GM19395 (cell line): ENCODE measurements at regions not wholly inside any gene's neighbourhood (a gene's known extent, or its start where the extent isn't known, plus 50 kb on each side); places are given as distances from the start of the nearest gene placed in this dataset.
"Not testable (repeated sequence)": the region's sequence is repeated elsewhere in the genome, so short reads cannot be mapped to it uniquely, and the experiment has no call there.

Experiments used
- ATAC-seq: cut with Tn5 transposase; IDR thresholded peaks from one replicate; pipeline ENCODE4 v1.9.1; 2021; ENCODE audit warnings: mild to moderate bottlenecking, moderate library complexity; ENCODE audit not compliant: unreplicated experiment

DNA sequence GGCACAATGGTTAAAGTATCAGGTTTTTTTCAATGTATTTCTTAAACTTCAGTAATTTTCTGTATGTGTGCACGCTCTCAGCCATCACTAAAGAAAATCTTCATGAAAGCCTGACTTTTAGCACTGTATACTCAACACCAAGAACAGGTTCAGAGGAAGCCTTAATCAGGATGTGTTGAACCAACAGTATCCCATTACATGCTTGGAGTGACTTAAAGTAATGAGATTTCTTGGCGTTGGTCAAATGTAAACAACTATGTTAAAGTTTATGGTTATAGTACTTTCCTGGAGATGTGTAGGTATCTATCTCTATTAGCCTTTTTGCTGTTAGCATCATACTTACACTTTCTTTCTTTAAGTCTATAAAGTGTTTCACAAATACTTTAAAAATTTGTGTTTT, 335.0 kb downstream of the CCER1 start:
- no peak for ATAC-seq

DNA sequence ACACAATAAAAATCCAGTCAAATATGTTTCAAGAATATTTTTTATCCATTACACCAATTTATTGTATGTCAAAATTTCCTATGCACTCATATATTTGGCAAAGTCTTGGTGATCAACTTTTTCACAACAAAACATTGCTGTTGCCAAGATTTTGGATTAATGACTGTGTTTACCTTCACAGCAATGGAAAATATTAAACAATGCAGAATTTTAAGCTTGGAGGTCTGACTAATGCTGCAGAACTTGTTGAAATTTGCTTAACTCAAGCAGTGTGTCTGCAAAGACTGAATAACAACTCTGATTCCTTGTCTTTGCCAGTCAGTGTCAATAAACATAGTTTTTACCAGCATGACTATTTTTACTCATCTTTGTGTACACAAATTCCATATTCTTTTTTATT, 336.4 kb downstream of the CCER1 start:
- ATAC-seq: no peak

DNA sequence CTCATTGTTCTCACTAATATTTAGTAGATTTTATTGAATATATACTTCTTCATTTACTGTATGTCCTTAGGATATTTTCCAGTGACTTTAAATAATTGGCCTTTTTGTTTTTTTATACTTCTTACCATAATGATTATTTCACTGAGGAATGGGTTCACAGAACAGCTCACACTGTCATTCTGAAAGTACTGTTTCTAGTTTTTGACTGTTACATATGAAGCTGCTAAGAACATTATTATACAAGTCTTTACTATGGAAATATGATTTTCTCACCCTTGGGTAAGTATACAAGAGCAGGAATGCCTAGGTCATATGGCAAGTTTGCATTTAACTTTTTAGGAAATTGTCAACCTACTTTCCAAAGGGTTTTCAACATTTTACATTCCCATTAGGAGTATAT, 343.1 kb downstream of the CCER1 start:
- no peak for ATAC-seq

DNA sequence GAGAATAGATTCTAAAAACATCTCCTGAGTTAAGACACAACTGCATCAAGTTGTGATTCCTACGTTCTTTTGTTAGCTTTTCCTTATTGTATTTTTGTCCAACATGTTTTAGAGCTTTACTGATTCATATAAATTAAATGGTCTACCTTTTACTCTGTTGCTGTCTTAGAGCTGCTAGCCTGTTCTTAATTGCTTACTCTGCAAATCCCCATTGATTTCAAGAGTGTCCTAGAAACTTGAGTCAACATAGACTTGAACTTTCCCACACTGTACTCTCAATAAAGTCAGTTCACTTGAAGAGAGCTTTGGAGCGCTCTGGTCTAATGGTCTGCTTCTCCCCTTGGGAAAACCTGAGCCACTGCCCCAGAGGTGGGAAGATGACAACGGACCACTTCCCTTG, 343.9 kb downstream of the CCER1 start:
- ATAC-seq: no peak

DNA sequence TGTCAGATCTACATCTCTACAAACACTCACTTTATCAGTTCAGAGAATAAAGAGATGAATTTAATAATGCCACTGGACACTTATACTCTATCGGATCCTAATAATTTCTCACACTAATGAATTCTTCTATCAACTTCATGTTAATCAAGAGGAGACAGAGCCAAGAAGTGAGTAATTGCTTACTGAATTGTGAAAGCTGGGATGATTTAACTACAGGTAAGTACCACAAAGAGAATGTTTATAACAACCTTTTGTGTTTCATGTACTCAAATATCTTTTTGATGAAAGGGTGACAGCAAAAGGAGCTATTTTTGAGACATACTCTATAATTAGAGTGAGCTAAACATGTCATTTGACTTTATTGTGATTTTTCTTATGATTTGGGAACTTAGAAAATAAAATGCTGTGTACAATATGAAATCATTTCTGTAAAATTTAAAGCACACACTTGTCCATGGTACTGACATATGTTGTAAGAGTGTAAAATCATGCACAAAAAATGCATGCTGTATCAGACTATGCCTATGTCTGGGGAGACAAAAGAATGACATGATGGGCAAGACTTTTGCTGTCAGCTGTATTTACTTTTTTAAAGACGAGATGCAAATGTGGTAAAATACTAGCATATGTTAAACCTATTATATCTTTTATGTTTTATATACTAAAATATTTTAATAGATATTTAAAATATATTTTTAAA, 361.2 kb downstream of the CCER1 start:
- no peak for ATAC-seq

DNA sequence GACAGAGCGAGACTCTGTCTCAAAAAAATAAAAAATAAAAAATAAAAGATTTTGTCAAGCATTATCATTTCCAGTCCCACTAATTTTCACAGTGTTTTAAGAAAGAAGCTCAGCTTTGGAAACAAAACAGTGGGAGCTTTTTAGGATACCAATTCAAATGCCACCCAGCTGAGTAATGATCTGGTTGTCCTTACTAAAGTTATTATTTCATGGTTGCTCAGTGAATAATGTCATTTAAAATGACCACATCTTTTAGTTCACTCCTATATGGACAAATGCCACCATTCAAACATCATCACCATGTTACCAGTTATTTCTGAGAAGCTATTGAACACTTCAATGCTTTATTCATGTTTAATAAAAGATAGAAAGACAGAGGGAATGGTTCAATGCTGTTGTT, 365.0 kb downstream of the CCER1 start:
- no peak for ATAC-seq

DNA sequence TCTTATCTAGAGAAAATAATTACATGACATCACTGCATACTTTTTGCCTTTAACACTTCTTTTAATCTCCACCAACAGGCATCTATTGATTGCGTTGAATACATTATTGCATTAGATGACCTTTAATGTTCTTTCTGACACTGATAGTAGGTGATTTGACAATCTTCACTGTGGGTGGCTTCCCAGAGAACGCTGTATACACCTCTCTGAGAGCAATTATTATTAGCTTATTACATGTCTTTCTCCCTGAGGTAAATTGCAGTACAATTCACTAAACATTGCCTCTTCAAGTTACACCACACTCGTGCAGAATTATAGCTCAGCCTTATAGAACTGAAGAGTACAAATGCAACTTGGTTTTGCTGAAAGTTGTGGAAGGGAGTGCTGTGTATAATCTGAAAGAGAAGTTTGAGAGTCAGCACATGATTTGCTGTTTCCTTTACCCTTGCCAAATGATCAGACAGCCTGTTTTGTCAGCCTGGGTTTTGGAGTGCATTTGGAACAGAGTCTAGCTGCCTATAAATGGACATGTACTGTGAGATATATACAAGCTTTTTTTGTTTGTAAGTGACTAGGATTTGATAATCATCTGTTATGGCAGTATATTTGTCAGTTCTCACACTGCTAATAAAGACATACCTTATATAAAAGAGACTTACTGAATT, 369.2 kb downstream of the CCER1 start:
- ATAC-seq: no peak

DNA sequence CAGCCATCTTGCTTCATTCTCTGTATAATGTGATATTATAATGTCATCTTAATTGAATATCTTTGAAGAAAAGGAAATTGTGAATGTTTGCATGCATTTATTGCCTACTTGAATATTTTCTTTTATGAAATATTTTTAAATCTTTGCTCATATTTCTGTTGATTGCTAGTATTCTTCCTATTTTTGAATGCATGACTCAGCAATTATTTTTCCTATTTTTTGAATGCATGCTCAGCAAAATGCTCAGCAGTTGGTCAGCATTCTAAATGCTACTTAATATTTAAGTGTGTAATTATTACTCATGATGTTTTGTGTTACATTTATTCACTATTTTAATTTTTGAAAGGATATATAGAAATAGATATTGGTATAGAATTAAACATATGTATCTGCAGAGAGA, 378.3 kb downstream of the CCER1 start:
- ATAC-seq: no peak

DNA sequence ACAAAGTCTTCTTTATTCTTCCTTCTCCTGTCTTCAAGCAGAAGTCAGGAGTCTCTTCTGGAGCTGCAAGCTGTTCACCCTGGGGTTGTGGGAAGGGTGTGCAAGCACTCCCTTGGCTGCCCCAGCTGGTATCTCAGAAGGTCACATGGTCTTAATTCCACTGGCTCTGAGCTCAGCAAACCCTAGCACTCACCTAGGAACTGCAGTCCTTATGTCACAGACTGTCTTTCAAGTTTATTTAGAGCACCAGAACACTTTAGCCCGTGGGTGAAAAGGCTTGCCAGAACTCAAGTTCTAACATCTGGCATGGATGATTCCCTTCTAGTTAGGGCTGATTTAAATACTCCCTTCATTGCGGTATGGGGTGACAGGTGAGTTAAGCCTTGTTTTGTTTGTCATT, 379.0 kb downstream of the CCER1 start:
- no peak for ATAC-seq

DNA sequence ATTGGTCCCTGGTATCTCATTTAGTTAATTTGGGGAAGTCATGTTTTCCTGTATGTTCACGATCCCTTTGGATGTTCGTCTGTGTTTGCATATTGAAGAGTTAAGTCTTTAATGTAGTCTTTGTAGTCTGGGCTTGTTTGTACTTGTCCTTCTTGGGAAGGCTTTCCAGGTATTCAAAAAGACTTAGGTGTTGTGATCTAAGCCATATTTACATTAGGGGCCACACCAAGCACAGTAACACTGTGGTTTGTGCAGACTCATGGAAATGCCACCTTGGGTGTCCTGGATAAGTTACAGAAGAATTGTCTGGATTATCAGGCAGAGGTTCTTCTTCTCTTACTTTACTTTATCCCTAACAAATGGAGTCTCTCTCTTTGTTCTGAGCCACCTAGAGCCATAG, 380.3 kb downstream of the CCER1 start:
- no peak for ATAC-seq

DNA sequence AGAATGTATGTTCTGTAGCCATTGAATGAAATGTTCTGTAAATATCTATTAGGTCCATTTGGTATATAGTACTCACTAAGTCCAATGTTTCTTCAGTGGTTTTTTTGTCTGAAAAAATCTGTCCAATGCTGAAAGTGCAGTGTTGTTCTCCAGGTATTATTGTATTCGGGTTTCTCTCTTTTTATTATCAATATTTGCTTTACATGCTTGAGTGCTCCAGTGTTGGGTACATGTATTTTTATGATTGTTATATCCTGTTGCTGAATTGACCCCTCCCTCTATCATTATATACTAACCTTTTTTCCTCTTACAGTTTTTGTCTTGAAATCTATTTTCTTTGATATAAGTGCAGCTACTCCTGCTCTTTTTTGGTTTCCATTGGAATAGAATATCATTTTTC, 382.2 kb downstream of the CCER1 start:
- ATAC-seq: no peak

DNA sequence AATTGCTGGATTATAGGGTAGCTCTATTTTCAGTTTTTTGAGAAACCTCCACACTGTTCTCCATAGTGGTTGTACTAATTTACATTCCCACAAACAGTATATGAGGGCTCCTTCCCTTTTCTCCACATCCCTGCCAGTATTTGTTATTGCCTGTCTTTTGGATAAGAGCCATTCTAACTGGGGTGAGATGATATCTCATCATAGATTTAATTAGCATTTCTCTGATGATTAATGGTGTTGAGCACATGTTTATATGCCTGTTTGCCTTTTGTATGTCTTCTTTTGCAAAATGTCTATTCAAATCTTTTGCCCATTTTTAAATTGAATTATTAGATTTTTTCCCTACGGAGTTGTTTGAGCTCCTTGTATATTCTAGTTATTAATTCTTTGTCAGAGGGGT, 385.3 kb downstream of the CCER1 start:
- ATAC-seq: no peak

DNA sequence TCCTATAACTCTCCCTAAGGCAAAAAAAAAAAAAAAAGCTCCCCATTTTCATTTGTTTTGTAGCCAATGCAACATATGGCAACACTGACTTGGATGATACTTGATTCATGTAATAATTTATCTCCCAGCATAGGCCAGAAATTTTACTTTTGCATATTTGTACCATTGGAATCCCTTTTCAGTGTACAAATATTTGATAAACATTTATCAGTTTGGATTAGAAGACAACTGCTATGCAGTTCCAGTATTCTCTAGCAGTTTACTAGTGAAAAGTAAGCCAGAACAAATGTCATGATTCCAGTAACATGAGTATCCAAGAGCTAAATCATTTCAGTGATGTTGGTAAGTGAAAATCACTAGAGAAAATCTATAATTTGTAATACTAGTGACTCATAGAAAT, 392.3 kb downstream of the CCER1 start:
- no peak for ATAC-seq

DNA sequence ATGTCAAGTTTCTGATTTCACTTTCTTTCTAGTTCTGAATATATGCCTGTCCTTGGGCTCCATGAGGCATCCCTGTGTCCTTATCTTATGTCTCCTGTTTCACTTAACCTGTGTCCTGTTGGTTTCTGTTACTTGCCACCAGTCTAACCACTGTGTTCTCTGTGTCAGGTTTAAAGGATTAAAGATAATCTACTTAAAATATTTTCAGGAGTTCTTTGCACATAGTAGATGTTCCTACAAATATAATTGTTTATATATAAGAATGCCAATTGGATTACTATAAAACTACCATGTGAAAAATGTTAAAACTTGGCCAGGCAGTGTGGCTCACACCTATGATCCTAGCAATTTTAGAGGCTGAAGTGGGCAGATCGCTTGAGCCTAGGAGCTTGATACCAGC, 406.4 kb downstream of the CCER1 start:
- ATAC-seq: no peak

DNA sequence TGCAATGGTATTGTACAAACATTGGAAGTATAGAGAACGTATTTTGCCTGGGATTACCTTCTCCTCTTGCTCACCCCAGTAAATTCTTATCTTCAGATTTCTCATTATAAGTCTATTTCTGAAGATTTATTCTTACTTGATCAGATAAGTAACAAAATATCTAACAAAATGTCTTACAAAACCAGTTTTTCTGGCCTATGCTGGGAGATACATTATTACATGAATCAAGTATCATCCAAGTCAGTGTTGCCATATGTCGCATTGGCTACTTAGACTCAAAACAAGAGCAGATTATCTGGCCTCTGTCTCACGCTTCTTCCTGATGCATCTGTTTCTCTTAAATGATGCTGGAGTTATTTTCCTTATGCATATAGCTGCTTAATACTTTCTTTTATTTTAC, 408.5 kb downstream of the CCER1 start:
- no peak for ATAC-seq

DNA sequence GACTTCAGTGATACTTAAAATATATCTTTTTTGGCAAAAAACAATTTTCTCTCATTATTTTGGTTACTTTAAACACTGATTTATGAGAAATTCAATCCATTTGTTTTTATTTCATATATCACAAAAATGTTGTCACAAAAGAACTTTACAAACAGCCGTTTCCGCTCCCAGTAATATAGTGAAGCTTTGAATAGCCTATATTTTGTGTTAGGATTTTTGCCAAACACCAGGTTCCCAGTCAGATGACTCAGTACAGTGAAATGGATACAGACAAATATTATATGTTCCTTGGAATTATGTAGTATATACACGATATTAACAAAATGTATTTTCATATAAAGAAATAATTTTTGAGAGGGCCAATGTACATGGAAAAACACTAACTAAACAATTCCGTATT, 411.1 kb downstream of the CCER1 start:
- no peak for ATAC-seq

DNA sequence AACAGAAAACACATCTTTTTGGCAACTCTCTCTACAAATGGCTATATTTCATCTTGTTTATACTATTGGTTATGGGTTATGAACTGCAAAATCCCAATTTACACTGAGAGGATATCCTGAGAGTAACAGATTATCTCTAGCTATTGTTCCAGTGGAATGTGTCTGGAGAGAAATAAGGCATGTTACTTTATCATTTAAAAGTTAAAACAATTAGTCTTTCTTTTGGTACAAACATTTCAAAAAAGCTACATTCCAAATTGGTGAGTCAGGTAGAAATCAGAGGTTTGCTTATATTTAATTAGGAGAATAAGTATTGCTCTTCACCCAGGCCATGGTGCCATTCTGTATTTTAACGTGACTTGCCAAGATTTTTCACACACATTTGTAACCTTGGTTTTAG, 411.6 kb downstream of the CCER1 start:
- ATAC-seq: no peak

DNA sequence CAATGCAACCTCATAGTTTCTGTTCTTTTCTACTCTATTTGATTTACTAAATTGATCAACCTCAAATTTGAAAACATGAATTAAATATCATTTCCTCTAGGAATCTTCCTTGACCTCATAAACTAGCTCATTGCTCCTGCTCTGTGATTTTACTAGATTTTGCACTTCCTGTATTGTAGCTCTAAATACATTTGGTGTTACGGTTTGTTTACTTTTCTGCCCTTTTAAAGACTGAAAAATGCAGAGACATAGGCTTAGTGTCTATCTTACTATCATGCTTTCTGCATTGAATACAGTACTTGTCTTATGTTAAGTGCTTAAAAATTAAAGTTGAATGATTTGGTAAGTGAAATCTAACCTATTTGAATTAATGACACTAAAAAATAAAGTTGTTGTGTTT, 412.1 kb downstream of the CCER1 start:
- ATAC-seq: not testable (repeated sequence)

DNA sequence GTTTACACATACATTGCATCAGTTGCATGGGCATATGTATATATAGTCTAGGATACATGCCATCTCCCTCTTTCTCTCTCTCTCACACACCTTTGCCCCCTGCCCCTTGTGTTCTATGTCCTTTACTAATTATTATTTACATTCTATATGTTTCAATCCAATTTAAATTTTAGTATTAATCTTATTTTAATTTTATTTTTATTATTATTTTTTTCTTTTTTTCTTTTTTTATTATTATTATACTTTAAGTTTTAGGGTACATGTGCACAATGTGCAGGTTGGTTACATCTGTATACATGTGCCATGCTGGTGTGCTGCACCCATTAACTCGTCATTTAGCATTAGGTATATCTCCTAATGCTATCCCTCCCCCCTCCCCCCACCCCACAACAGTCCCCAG, 421.1 kb downstream of the CCER1 start:
- not testable (repeated sequence) for ATAC-seq

DNA sequence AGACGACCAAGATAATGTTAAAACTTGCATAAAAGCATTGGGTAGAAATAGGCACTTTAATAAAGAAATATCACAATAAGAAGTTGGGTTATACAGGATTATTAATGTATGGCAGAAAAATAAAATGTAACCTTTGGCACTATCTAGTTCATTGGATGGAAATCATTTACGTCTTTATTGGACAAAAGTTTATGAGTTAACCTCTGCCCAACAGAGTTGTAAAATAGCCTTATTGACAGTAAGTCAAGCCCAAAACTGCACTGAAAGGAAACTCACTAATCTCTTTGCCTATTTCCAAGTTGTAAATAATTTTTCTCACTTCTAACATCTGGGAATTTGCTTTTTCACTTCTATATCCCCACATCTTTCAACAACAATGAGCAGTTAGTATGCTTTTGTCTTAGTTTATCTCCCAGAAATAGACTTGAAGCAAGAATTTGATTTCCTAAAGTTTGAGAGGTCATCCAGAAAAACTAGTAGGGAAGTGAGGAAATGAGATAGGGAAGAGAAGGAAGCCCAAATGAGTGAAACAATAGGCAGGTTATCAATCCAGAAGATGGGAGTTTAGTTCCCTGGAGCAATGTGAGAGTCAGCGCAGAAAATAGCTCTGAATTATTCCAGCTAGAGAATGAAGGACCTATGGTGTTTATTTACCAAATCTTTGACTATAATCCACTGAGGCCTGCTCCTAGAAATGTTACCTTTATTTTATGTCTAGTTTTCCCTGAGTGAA, 434.8 kb downstream of the CCER1 start:
- no peak for ATAC-seq

DNA sequence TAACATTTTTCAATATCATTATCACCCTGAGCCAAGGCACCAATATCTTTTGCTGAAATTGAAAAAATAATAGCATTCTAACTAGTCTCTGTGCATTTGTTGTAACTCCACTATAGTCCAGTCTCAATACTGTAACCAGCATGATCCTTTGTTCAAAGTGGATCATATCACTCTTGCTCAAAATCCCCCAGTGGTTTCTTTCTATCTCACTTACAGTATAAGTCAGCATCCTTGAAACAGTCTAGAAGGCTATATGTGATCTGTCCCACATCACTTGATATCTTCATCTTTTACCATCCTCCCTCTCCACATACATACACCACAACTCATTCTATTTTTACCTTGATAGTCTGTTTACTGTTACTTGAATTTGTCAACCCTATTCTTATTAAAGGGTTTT, 435.7 kb downstream of the CCER1 start:
- ATAC-seq: no peak
